GM12892 (cell line): ENCODE measurements at regions not wholly inside any gene's neighbourhood (a gene's known extent, or its start where the extent isn't known, plus 50 kb on each side); places are given as distances from the start of the nearest gene placed in this dataset.

ENCODE experiments used
- POLR2A ChIP-seq: IDR thresholded peaks from 2 replicates; pipeline ENCODE4 v1.6.1; 2011; ENCODE audit warnings: low read depth, low read length, control low read depth
- POLR2AphosphoS5 ChIP-seq: IDR thresholded peaks from 2 replicates; pipeline ENCODE4 v1.6.1; 2011; ENCODE audit warnings: low read depth, low read length, control low read depth
- TAF1 ChIP-seq: IDR thresholded peaks from 2 replicates; pipeline ENCODE4 v1.6.1; 2011; ENCODE audit warnings: low read depth, mild to moderate bottlenecking, control low read depth, low read length, borderline replicate concordance

GRCh38 chr17:77498791-77499698 is 358.3 kb downstream of the SEC14L1 start:
- no peak for TF ChIP-seq POLR2A
- TF ChIP-seq POLR2AphosphoS5, result no peak
- no peak for TF ChIP-seq TAF1
